IMR-90 (cell line): ENCODE measurements at regions not wholly inside any gene's neighbourhood (a gene's known extent, or its start where the extent isn't known, plus 50 kb on each side); places are given as distances from the start of the nearest gene placed in this dataset.

Source experiments
- ATAC-seq: fragments of 200-7000 bp; cut with Tn5 transposase; 2 replicates; pipeline ENCODE4 v1.9.1; 2020; ENCODE audit warnings: low read depth, mild to moderate bottlenecking, moderate library complexity
- BruUV-seq: library from RNA; stranded (reverse); fragments of 400-500 nt; replicated peaks from 2 replicates; lab custom pipeline; 2021; lab: Mats Ljungman, UMichigan
- CTCF ChIA-PET: fragments of 300-600 bp; formaldehyde crosslinking; extraction: SDS; loops from one replicate; lab custom pipeline; 2021; ENCODE audit warnings: antibody characterized with exemption; lab: Yijun Ruan, JAX
- POLR2A ChIA-PET: fragments of 300-600 bp; sonication (Branson Sonifier 250); formaldehyde crosslinking; loops from one replicate; lab custom pipeline; 2022; ENCODE audit warnings: antibody characterized with exemption; ENCODE audit not compliant: unreplicated experiment; lab: Charles Lee
- DNase-seq: peaks from one replicate; pipeline ENCODE4 v3.0.0; 2013
- H2AFZ ChIP-seq: replicated peaks from 2 replicates; pipeline ENCODE3; 2013; ENCODE audit warnings: low read length, mild to moderate bottlenecking; ENCODE audit not compliant: poor library complexity
- H2AK5ac ChIP-seq: 2 replicates; pipeline ENCODE4 v1.6.1; 2013; ENCODE audit warnings: low read depth, low read length, inconsistent platforms
- H2AK9ac ChIP-seq: replicated peaks from 2 replicates; pipeline ENCODE3; 2013; ENCODE audit warnings: mild to moderate bottlenecking, low read depth, low read length, moderate library complexity; ENCODE audit not compliant: poor library complexity
- H2BK120ac ChIP-seq: 2 replicates; pipeline ENCODE4 v1.6.1; 2013; ENCODE audit warnings: low read depth, low read length, inconsistent platforms
- H2BK15ac ChIP-seq: 3 replicates; pipeline ENCODE4 v1.6.1; 2013; ENCODE audit warnings: low read depth, low read length, inconsistent platforms
- H2BK20ac ChIP-seq: 2 replicates; pipeline ENCODE4 v1.6.1; 2013; ENCODE audit warnings: low read depth, mild to moderate bottlenecking, inconsistent platforms, low read length, moderate library complexity
- H2BK5ac ChIP-seq: 2 replicates; pipeline ENCODE4 v1.6.1; 2013; ENCODE audit warnings: mild to moderate bottlenecking, low read depth, low read length, inconsistent platforms; ENCODE audit not compliant: poor library complexity, severe bottlenecking
- H3K14ac ChIP-seq: replicated peaks from 2 replicates; pipeline ENCODE4 v1.6.1; 2013; ENCODE audit warnings: low read depth, low read length, inconsistent platforms
- H3K18ac ChIP-seq: 2 replicates; pipeline ENCODE4 v1.6.1; 2013; ENCODE audit warnings: low read depth, low read length, control low read depth
- H3K23ac ChIP-seq: 2 replicates; pipeline ENCODE4 v1.6.1; 2013; ENCODE audit warnings: low read depth, low read length, inconsistent platforms
- H3K27ac ChIP-seq: 2 replicates; pipeline ENCODE4 v1.5.1; 2013; ENCODE audit warnings: mild to moderate bottlenecking, control low read depth, low read length; ENCODE audit not compliant: insufficient read depth
- H3K27me3 ChIP-seq: 2 replicates; pipeline ENCODE4 v1.6.1; 2013; ENCODE audit warnings: low read length; ENCODE audit not compliant: control insufficient read depth, insufficient read depth
- H3K36me3 ChIP-seq: 2 replicates; pipeline ENCODE4 v1.6.1; 2013; ENCODE audit warnings: low read length, mixed read lengths; ENCODE audit not compliant: control insufficient read depth, insufficient read depth
- H3K4ac ChIP-seq: 2 replicates; pipeline ENCODE4 v1.6.1; 2013; ENCODE audit warnings: low read depth, low read length, inconsistent platforms
- H3K4me1 ChIP-seq: 2 replicates; pipeline ENCODE4 v1.6.1; 2013; ENCODE audit warnings: low read length, mixed read lengths; ENCODE audit not compliant: control insufficient read depth, insufficient read depth
- H3K4me2 ChIP-seq: 2 replicates; pipeline ENCODE4 v1.6.1; 2013; ENCODE audit warnings: low read depth, mild to moderate bottlenecking, control low read depth, low read length, moderate library complexity
- H3K4me3 ChIP-seq: 2 replicates; pipeline ENCODE4 v1.5.1; 2013; ENCODE audit warnings: low read depth, mild to moderate bottlenecking, control low read depth, low read length, moderate library complexity; ENCODE audit not compliant: insufficient read depth
- H3K56ac ChIP-seq: 2 replicates; pipeline ENCODE4 v1.6.1; 2013; ENCODE audit warnings: low read length, inconsistent platforms; ENCODE audit not compliant: insufficient read depth; ENCODE audit errors: extremely low read depth
- H3K79me1 ChIP-seq, 2 experiments: 2 replicates each; pipeline ENCODE4 v1.6.1; 2013; ENCODE audit warnings: low read length in 2 of 2, inconsistent platforms in 1 of 2, low read depth in 1 of 2
- H3K9ac ChIP-seq: 2 replicates; pipeline ENCODE4 v1.6.1; 2013; ENCODE audit warnings: low read depth, low read length, control low read depth
- H3K9me1 ChIP-seq: 2 replicates; pipeline ENCODE4 v1.6.1; 2013; ENCODE audit warnings: low read length, inconsistent platforms; ENCODE audit not compliant: insufficient read depth
- H3K9me3 ChIP-seq: 2 replicates; pipeline ENCODE4 v1.6.1; 2013; ENCODE audit warnings: low read length; ENCODE audit not compliant: control insufficient read depth, insufficient read depth
- H4K20me1 ChIP-seq: 2 replicates; pipeline ENCODE4 v1.6.1; 2013; ENCODE audit warnings: low read length, inconsistent platforms; ENCODE audit not compliant: insufficient read depth
- H4K5ac ChIP-seq: 2 replicates; pipeline ENCODE4 v1.6.1; 2013; ENCODE audit warnings: mild to moderate bottlenecking, low read depth, low read length, control low read depth
- H4K8ac ChIP-seq, 2 experiments: 2 replicates each; pipeline ENCODE4 v1.6.1; 2013; ENCODE audit warnings: low read depth in 2 of 2, low read length in 2 of 2, control low read depth in 1 of 2, inconsistent platforms in 1 of 2
- H4K91ac ChIP-seq: 2 replicates; pipeline ENCODE4 v1.6.1; 2013; ENCODE audit warnings: low read depth, low read length, inconsistent platforms; ENCODE audit not compliant: insufficient read depth
- CEBPB ChIP-seq: IDR thresholded peaks from 2 replicates; pipeline ENCODE4 v1.6.1; 2012; ENCODE audit warnings: low read depth, low read length, improper control_type of control experiment
- FOS ChIP-seq: fragments of 150-350 bp; IDR thresholded peaks from 2 replicates; pipeline ENCODE4 v1.6.1; 2016; ENCODE audit warnings: low read depth, low read length
- MAZ ChIP-seq: IDR thresholded peaks from 2 replicates; pipeline ENCODE4 v1.6.1; 2012; ENCODE audit warnings: low read depth, mild to moderate bottlenecking, low read length, improper control_type of control experiment, moderate library complexity, borderline replicate concordance
- MXI1 ChIP-seq: IDR thresholded peaks from 2 replicates; pipeline ENCODE4 v1.6.1; 2012; ENCODE audit warnings: low read depth, mild to moderate bottlenecking, low read length, moderate library complexity, borderline replicate concordance
- RAD21 ChIP-seq: IDR thresholded peaks from 2 replicates; pipeline ENCODE4 v1.6.1; 2012; ENCODE audit warnings: low read length, improper control_type of control experiment
- RFX5 ChIP-seq: IDR thresholded peaks from 2 replicates; pipeline ENCODE4 v1.8.0; 2012; ENCODE audit warnings: low read depth, mild to moderate bottlenecking, low read length, moderate library complexity
- SMC3 ChIP-seq: fragments of 150-350 bp; IDR thresholded peaks from 2 replicates; pipeline ENCODE4 v1.6.1; 2016; ENCODE audit warnings: low read depth, mild to moderate bottlenecking, antibody characterized with exemption, low read length, moderate library complexity
- WGBS, 2 experiments: methylation state at CpG; one replicate each; pipeline versions ENCODE4 v1.1.5 to v1.1.7; 2013; ENCODE audit warnings: missing lambda C conversion rate in 2 of 2; ENCODE audit not compliant: insufficient read length in 1 of 2; ENCODE audit errors: extremely low coverage in 2 of 2; 5-methylcytosine and 5-hydroxymethylcytosine counted together
- dilution Hi-C: fragments of 300-500 bp; cut with HindIII; formaldehyde crosslinking; loops from one replicate; pipeline ENCODE4 v1.14.3; 2018; ENCODE audit warnings: low sequenced_read_pairs; ENCODE audit not compliant: unreplicated experiment
- in situ Hi-C: fragments of 300-500 bp; cut with MboI; formaldehyde crosslinking; loops from 3 replicates; pipeline ENCODE4 v1.14.3; 2019; ENCODE audit warnings: low sequenced_read_pairs, inconsistent platforms, mixed read lengths
- intact Hi-C: fragments of 100-400 bp; cut with micrococcal nuclease; formaldehyde crosslinking; loops from 2 replicates; pipeline ENCODE4 v1.10.0; 2022
- TF ChIP-seq, protein P1 (sequence below): fragments of 150-350 bp; IDR thresholded peaks from 2 replicates; pipeline ENCODE4 v1.6.1; 2017; ENCODE audit warnings: mild to moderate bottlenecking, antibody characterized with exemption, low read length, low read depth

DNA sequence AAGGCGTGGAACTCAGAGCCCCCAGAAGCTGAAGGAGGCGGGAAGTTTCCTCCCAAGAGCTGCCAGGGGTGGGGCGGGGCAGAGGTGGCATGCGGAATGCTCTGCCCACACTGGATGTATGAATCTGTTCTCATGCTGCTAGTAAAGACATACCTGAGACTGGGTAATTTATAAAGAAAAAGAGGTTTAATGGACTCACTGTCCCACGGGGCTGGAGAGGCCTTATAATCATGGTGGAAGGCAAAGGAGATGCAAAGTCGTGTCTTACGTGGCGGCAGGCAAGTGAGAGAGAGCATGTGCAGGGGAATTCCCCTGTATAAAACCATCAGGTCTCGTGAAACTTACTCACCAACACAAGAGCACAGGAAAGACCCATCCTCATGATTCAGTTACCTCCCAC lies 57.6 kb downstream of the SMIM38 start:
- Histone ChIP-seq H3K27ac (no peak overlapping the region), H3K9me1 (peaks cover 10% of the 10 kb centered on the region; the same call in 1 of the 2 replicates), H3K56ac (no peak overlapping the region), H3K4me3 (no peak overlapping the region), H4K20me1 (peaks cover 5% of the 10 kb centered on the region; the same call in 1 of the 2 replicates), H3K18ac (no peak overlapping the region), H4K8ac (no peak overlapping the region), H2BK20ac (no peak overlapping the region), H3K4me2 (no peak overlapping the region), H3K23ac (no peak overlapping the region), H2AK9ac (no peak overlapping the region), H4K91ac (no peak overlapping the region), H3K4me1 (peaks cover 15% of the 10 kb centered on the region), H3K9me3 (peaks cover 2% of the 10 kb centered on the region), H3K14ac (no peak overlapping the region), H4K5ac (no peak overlapping the region), H2AFZ (no peak overlapping the region), H3K27me3 (peaks cover 14% of the 10 kb centered on the region; the same call in 1 of the 2 replicates), H3K9ac (no peak overlapping the region), H3K4ac (no peak overlapping the region), H2BK120ac (no peak overlapping the region), H2AK5ac (no peak overlapping the region), H3K36me3 (no peaks in the 10 kb centered on the region), H3K79me1 (no peaks in the 10 kb centered on the region), H2BK5ac (no peak overlapping the region), H2BK15ac (no peak overlapping the region)
- no TSS peak for BruUV-seq
- dilution Hi-C loops, result no loop called here
- ChIA-PET CTCF (no interaction called here), POLR2A (no interaction called here)
- DNase-seq (peak; percentile 32), ATAC-seq (no peak)
- TF ChIP-seq SMC3 (no peak), FOS (no peak), MAZ (no peak), RFX5 (no peak), CEBPB (no peak), MXI1 (no peak), RAD21 (no peak)
- TF ChIP-seq, protein P1, sequence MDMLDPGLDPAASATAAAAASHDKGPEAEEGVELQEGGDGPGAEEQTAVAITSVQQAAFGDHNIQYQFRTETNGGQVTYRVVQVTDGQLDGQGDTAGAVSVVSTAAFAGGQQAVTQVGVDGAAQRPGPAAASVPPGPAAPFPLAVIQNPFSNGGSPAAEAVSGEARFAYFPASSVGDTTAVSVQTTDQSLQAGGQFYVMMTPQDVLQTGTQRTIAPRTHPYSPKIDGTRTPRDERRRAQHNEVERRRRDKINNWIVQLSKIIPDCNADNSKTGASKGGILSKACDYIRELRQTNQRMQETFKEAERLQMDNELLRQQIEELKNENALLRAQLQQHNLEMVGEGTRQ, result no peak
- WGBS, 2 experiments, result 100% methylated on average over 1 of the region's 9 CpGs; no CpG with 5 or more reads in 1 of the 2 experiments
- in situ Hi-C loops, result no loop called here
- intact Hi-C loops, result no loop called here
